ENCODE measurements at regions not wholly inside any gene's neighbourhood (a gene's known extent, or its start where the extent isn't known, plus 50 kb on each side); places are given as distances from the start of the nearest gene placed in this dataset.

- DNase-seq (ENCODE audit: low spot score) = no peak
Measured at GRCh38 chr3:14307656-14308302, 94.6 kb upstream of the SLC6A6 start.

- no peak for DNase-seq (ENCODE audit: low spot score)
Measured at GRCh38 chr3:14311729-14312128, 90.7 kb upstream of the SLC6A6 start.

GRCh38 chr3:14312375-14312774 lies 90.0 kb upstream of the SLC6A6 start:
- DNase-seq (ENCODE audit: low spot score) = no peak

- DNase-seq (ENCODE audit: low spot score) = no peak
Measured at GRCh38 chr3:14317057-14317553, 85.3 kb upstream of the SLC6A6 start.

GRCh38 chr3:14318646-14319045 lies 83.8 kb upstream of the SLC6A6 start:
- no peak for DNase-seq (ENCODE audit: low spot score)

- DNase-seq (ENCODE audit: low spot score) = peak; percentile 84
Measured at GRCh38 chr3:14319654-14320182, 82.7 kb upstream of the SLC6A6 start.

- DNase-seq (ENCODE audit: low spot score) = no peak
Measured at GRCh38 chr3:14320219-14320618, 82.2 kb upstream of the SLC6A6 start.

- no peak for DNase-seq (ENCODE audit: low spot score)
Measured at GRCh38 chr3:14322001-14322400, 80.4 kb upstream of the SLC6A6 start.

- DNase-seq (ENCODE audit: low spot score) = no peak
Measured at GRCh38 chr3:14322667-14323295, 79.6 kb upstream of the SLC6A6 start.

GRCh38 chr3:14323401-14324223 lies 78.8 kb upstream of the SLC6A6 start:
- DNase-seq (ENCODE audit: low spot score) = no peak

GRCh38 chr3:14324224-14324944 lies 78.0 kb upstream of the SLC6A6 start:
- no peak for DNase-seq (ENCODE audit: low spot score)

GRCh38 chr3:14328422-14328821 lies 74.0 kb upstream of the SLC6A6 start:
- DNase-seq (ENCODE audit: low spot score) = no peak

- DNase-seq (ENCODE audit: low spot score) = no peak
Measured at GRCh38 chr3:14329116-14329830, 73.1 kb upstream of the SLC6A6 start.

- DNase-seq (ENCODE audit: low spot score) = no peak
Measured at GRCh38 chr3:14329842-14330241, 72.6 kb upstream of the SLC6A6 start.

GRCh38 chr3:14330508-14330907 lies 71.9 kb upstream of the SLC6A6 start:
- no peak for DNase-seq (ENCODE audit: low spot score)

GRCh38 chr3:14331251-14331650 lies 71.2 kb upstream of the SLC6A6 start:
- no peak for DNase-seq (ENCODE audit: low spot score)

- no peak for DNase-seq (ENCODE audit: low spot score)
Measured at GRCh38 chr3:14332392-14332791, 70.0 kb upstream of the SLC6A6 start.

GRCh38 chr3:14333215-14333614 lies 69.2 kb upstream of the SLC6A6 start:
- no peak for DNase-seq (ENCODE audit: low spot score)

GRCh38 chr3:14333621-14334020 lies 68.8 kb upstream of the SLC6A6 start:
- DNase-seq (ENCODE audit: low spot score) = no peak

GRCh38 chr3:14334136-14334535 lies 68.3 kb upstream of the SLC6A6 start:
- DNase-seq (ENCODE audit: low spot score) = no peak

- DNase-seq (ENCODE audit: low spot score) = no peak
Measured at GRCh38 chr3:14334936-14335335, 67.5 kb upstream of the SLC6A6 start.
